VCaP (cell line): ENCODE measurements at regions not wholly inside any gene's neighbourhood (a gene's known extent, or its start where the extent isn't known, plus 50 kb on each side); places are given as distances from the start of the nearest gene placed in this dataset.

Experiments used
- H3K27ac ChIP-seq: fragments of 450-650 bp; 2 replicates; pipeline ENCODE4 v1.5.1; 2017
- CTCF ChIP-seq: fragments of 450-650 bp; conservative IDR thresholded peaks from 2 replicates; pipeline ENCODE4 v1.5.1; 2017; ENCODE audit warnings: mild to moderate bottlenecking, moderate library complexity

DNA sequence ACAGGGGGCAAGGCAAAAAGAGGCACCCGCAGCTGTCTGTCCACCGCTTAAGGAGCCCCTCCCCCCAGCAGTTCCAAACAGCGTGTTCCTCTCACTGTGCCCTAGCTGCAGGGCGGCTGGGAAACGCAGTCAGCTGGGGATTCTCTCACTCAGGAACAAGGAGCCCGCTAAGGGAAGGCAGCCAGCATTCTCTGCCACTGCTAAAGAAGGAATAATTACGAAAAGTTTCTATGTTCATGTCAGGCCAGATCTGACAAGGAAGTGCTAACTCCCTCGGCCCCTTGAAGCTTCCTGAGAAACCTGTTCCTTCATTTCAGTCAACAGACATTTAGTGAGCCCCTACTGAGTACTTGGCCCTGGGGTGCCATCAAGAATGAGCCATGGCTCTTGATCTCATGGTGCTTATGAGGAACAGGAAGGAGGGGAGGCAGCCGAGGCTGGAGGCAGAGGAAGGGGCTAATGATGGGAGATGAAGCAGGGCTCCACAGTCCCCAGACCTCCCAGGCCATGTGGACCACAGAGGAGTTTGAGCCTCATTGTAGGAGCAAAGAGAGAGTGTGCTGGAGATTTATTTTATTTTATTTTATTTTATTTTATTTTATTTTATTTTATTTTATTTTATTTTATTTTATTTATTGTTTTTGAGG lies 101.7 kb upstream of the PMEPA1 start:
- H3K27ac ChIP-seq = no peak overlapping the region
- TF ChIP-seq CTCF = no peak

DNA sequence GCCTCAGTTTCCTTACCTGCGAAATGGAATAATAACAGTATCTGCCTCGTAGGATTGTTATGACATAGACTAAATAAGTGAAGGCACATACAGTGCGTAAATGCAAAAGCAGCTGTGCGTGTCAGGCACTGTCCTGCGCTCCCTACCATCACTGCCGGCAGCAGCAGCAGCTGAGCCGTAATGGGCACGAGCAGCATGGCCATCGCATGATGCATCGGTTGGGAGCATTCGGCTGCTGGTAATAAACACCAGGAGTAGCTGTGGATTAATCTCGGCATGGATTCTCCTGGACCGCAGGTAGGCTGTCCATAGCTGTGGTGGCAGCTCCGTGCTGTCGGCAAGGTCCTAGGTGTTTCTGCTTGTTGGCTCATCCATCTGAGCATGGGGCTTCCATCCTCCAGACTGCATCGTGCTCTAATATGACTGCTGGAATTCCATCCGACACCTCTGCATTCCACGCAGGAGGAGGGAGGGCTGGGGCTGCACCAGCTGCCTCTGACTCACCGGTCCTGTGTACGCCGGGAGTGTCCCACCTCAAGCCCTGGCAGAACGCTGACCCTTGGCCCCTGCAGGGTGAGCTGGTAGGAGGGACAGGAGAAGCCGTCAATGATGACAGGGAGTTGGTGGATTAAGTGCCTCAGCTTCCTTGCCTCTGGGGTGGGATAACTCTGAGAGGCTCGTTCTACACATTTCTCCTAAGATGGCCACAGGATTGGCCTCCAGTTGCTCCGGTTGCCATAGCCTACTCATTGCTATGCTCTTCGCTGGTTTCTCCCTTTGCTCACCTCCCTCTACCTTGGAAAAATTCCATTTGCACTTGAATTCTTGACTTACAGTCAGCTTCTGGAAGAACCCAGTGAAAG lies 100.9 kb upstream of the PMEPA1 start:
- no peak for TF ChIP-seq CTCF

DNA sequence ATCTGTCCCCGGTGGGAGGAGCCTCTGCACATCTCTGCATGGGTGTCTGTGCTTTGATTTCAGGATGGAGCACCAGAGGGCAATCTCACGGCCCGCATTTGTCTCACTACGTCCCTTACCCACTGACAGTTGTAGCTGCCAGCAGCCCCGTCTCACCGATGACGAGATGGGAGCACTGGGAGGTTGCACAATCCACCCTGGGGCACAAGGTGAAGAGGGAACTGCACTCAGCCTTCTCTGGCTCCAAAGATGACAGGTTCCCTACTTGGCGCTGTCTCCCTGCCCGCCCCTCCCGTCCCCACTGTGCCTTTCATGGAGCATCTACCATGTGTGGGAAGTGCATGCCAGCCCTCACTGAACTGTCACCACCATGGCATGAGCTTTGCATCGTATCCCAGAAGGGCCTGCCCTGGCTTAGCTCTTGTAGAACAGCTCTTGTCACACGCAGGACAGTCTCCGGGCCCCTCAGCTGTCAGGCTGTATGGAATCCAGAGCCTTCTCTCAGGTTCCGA lies 99.9 kb upstream of the PMEPA1 start:
- no peak for TF ChIP-seq CTCF
- no peak overlapping the region for H3K27ac ChIP-seq

More for the DNA sequence above, 100.9 kb upstream of the PMEPA1 start:
- no peak overlapping the region for H3K27ac ChIP-seq

GRCh38 chr20:57809149-57809548 lies 99.3 kb upstream of the PMEPA1 start:
- no peak for TF ChIP-seq CTCF
- no peak overlapping the region for H3K27ac ChIP-seq

GRCh38 chr20:57808264-57809070 lies 98.7 kb upstream of the PMEPA1 start:
- H3K27ac ChIP-seq = no peak overlapping the region
- no peak for TF ChIP-seq CTCF

DNA sequence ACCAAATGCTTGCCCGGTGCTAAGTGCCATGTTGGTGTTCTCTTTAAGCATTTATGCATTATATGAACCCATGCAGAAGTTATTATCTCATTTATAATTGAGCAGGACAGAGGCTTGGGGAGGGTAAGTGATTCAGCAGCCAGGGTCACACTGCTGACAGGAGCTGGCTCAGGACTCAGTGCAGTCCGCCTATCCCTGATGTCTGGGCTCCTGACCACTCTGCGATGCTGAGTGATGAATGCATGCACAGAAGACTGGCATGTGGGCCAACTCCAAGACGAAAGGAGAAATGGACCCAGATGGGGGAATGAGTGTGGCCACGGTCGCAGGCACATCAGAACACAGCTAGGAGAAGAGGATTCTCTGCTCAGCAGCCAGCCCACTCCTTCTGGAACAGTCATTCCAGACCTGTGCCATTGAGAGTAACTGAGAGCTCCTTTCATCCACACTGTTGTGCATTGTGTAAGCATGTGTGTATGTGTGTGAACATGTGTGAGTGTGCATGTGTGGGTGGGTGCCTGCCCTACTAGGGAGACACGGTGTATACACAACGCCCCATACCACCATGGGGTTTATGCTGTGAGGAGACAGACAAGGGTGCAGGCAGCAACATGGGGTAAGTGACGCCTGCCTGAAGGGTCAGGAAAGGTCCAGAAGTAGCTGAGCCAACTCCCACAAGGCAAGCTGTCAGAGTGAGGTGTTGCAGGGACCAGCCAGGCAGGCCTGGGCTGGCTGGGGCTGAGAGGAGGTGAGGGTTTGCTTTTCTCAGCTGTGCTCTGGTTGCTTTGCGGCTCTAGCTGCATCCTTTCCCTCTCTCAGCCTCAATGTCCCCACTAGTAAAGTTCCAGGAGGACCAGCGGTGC lies 97.8 kb upstream of the PMEPA1 start:
- no peak for TF ChIP-seq CTCF
- H3K27ac ChIP-seq = no peak overlapping the region
